H9 (cell line): ENCODE measurements at regions not wholly inside any gene's neighbourhood (a gene's known extent, or its start where the extent isn't known, plus 50 kb on each side); places are given as distances from the start of the nearest gene placed in this dataset.

Experiments used
- DNase-seq: peaks from one replicate; pipeline ENCODE4 v3.0.0-alpha.2; 2017
- H2AFZ ChIP-seq: one replicate; pipeline ENCODE4 v1.6.1; 2013; ENCODE audit warnings: mild to moderate bottlenecking, low read length, control low read depth, moderate library complexity
- H2AK5ac ChIP-seq: 2 replicates; pipeline ENCODE4 v1.6.1; 2013; ENCODE audit warnings: low read length, control low read depth, mixed read lengths; ENCODE audit not compliant: insufficient read length
- H2BK120ac ChIP-seq: one replicate; pipeline ENCODE4 v1.6.1; 2013; ENCODE audit warnings: low read depth, mild to moderate bottlenecking, low read length, control low read depth, inconsistent platforms; ENCODE audit not compliant: poor library complexity, severe bottlenecking
- H2BK12ac ChIP-seq: 2 replicates; pipeline ENCODE4 v1.6.1; 2013; ENCODE audit warnings: low read length, control low read depth, mixed read lengths, low read depth; ENCODE audit not compliant: insufficient read length
- H2BK15ac ChIP-seq: 2 replicates; pipeline ENCODE4 v1.6.1; 2013; ENCODE audit warnings: low read depth, low read length, control low read depth
- H2BK20ac ChIP-seq: one replicate; pipeline ENCODE4 v1.6.1; 2013; ENCODE audit warnings: low read depth, mild to moderate bottlenecking, low read length, control low read depth, inconsistent platforms; ENCODE audit not compliant: poor library complexity, severe bottlenecking
- H2BK5ac ChIP-seq: 2 replicates; pipeline ENCODE4 v1.6.1; 2013; ENCODE audit warnings: low read length, control low read depth, mixed read lengths; ENCODE audit not compliant: insufficient read length
- H3K14ac ChIP-seq: 2 replicates; pipeline ENCODE4 v1.6.1; 2013; ENCODE audit warnings: low read length, control low read depth; ENCODE audit not compliant: insufficient read depth
- H3K18ac ChIP-seq: 2 replicates; pipeline ENCODE4 v1.6.1; 2013; ENCODE audit warnings: low read depth, mild to moderate bottlenecking, mixed read lengths, low read length, control low read depth; ENCODE audit not compliant: insufficient read length
- H3K23ac ChIP-seq: 2 replicates; pipeline ENCODE4 v1.6.1; 2013; ENCODE audit warnings: low read length, control low read depth, mixed read lengths, low read depth; ENCODE audit not compliant: insufficient read length
- H3K23me2 ChIP-seq: 2 replicates; pipeline ENCODE4 v1.6.1; 2013; ENCODE audit warnings: low read depth, mild to moderate bottlenecking, mixed read lengths, low read length, control low read depth; ENCODE audit not compliant: insufficient read length, poor library complexity, severe bottlenecking
- H3K27ac ChIP-seq: 2 replicates; pipeline ENCODE4 v1.5.1; 2013; ENCODE audit warnings: low read length, control low read depth, mixed read lengths, low read depth; ENCODE audit not compliant: insufficient read length
- H3K27me3 ChIP-seq: 2 replicates; pipeline ENCODE4 v1.6.1; 2013; ENCODE audit warnings: low read length, control low read depth, inconsistent platforms; ENCODE audit not compliant: insufficient read depth
- H3K4ac ChIP-seq: 2 replicates; pipeline ENCODE4 v1.6.1; 2013; ENCODE audit warnings: low read depth, mild to moderate bottlenecking, control low read depth, inconsistent platforms, low read length, moderate library complexity
- H3K4me1 ChIP-seq: 2 replicates; pipeline ENCODE4 v1.6.1; 2013; ENCODE audit warnings: low read length, control low read depth, inconsistent platforms; ENCODE audit not compliant: insufficient read depth
- H3K4me2 ChIP-seq: 2 replicates; pipeline ENCODE4 v1.6.1; 2013; ENCODE audit warnings: low read length, control low read depth, mixed read lengths; ENCODE audit not compliant: insufficient read length, insufficient read depth
- H3K56ac ChIP-seq: 2 replicates; pipeline ENCODE4 v1.6.1; 2013; ENCODE audit warnings: low read depth, mild to moderate bottlenecking, mixed read lengths, low read length, control low read depth; ENCODE audit not compliant: insufficient read length
- H3K79me1 ChIP-seq: 2 replicates; pipeline ENCODE4 v1.6.1; 2013; ENCODE audit warnings: low read depth, mild to moderate bottlenecking, moderate library complexity, low read length, control low read depth, inconsistent platforms; ENCODE audit not compliant: insufficient read depth, poor library complexity, severe bottlenecking
- H3K79me2 ChIP-seq: 2 replicates; pipeline ENCODE4 v1.6.1; 2013; ENCODE audit warnings: low read length, control low read depth, inconsistent platforms; ENCODE audit not compliant: insufficient read depth
- H3K9ac ChIP-seq: 2 replicates; pipeline ENCODE4 v1.6.1; 2013; ENCODE audit warnings: low read length, control low read depth, mixed read lengths; ENCODE audit not compliant: insufficient read length; ENCODE audit errors: extremely low read depth
- H3K9me3 ChIP-seq: one replicate; pipeline ENCODE4 v1.6.1; 2013; ENCODE audit warnings: low read depth, low read length, inconsistent platforms; ENCODE audit not compliant: control insufficient read depth
- H3T11ph ChIP-seq: one replicate; pipeline ENCODE4 v1.6.1; 2013; ENCODE audit warnings: mild to moderate bottlenecking, low read length, control low read depth, inconsistent platforms
- H4K20me1 ChIP-seq: one replicate; pipeline ENCODE4 v1.6.1; 2013; ENCODE audit not compliant: control insufficient read depth, insufficient read length, insufficient read depth
- H4K5ac ChIP-seq: 2 replicates; pipeline ENCODE4 v1.6.1; 2013; ENCODE audit warnings: low read depth, mild to moderate bottlenecking, mixed read lengths, low read length, control low read depth; ENCODE audit not compliant: insufficient read length
- H4K8ac ChIP-seq: replicated peaks from 2 replicates; pipeline ENCODE4 v1.6.1; 2013; ENCODE audit warnings: low read length, control low read depth, mixed read lengths, low read depth; ENCODE audit not compliant: insufficient read length
- H4K91ac ChIP-seq: 2 replicates; pipeline ENCODE4 v1.6.1; 2013; ENCODE audit warnings: low read depth, mild to moderate bottlenecking, moderate library complexity, mixed read lengths, low read length, control low read depth; ENCODE audit not compliant: insufficient read length
- H3K27ac Mint-ChIP-seq, 3 experiments: 2 replicates in 2 of 3; 3 replicates in 1 of 3; pipeline ENCODE4 v1.8.0; 2020 to 2021; ENCODE audit warnings: mixed read lengths in 3 of 3, mild to moderate bottlenecking in 1 of 3, moderate library complexity in 1 of 3
- H3K27me3 Mint-ChIP-seq: 2 replicates; pipeline ENCODE4 v1.8.0; 2021; ENCODE audit warnings: low read depth, mild to moderate bottlenecking, moderate library complexity, mixed read lengths
- H3K36me3 Mint-ChIP-seq, 3 experiments: 2 replicates in 2 of 3; 3 replicates in 1 of 3; pipeline ENCODE4 v1.8.0; 2020 to 2021; ENCODE audit warnings: low read depth in 3 of 3, mixed read lengths in 3 of 3; ENCODE audit not compliant: insufficient read depth in 1 of 3
- H3K4me1 Mint-ChIP-seq, 2 experiments: 2 replicates each; pipeline ENCODE4 v1.8.0; 2020; ENCODE audit warnings: mixed read lengths in 2 of 2
- H3K4me3 Mint-ChIP-seq, 2 experiments: 2 replicates in 1 of 2; 3 replicates in 1 of 2; pipeline ENCODE4 v1.8.0; 2020 to 2021; ENCODE audit warnings: mild to moderate bottlenecking in 2 of 2, mixed read lengths in 2 of 2, moderate library complexity in 1 of 2
- H3K9me3 Mint-ChIP-seq, 2 experiments: 2 replicates in 1 of 2; 3 replicates in 1 of 2; pipeline ENCODE4 v1.8.0; 2020; ENCODE audit warnings: mild to moderate bottlenecking in 2 of 2, mixed read lengths in 2 of 2, moderate library complexity in 1 of 2
- WGBS: extraction: QIAGEN DNeasy Blood & Tissue Kit; methylation state at CpG from one replicate; pipeline ENCODE4 v1.1.7; 2013; ENCODE audit warnings: missing lambda C conversion rate, low lambda C conversion rate, mixed read lengths; ENCODE audit not compliant: insufficient read length; ENCODE audit errors: extremely low coverage; 5-methylcytosine and 5-hydroxymethylcytosine counted together
- TF ChIP-seq, protein P1 (sequence below): fragments of 200-600 bp; sonication (generic); conservative IDR thresholded peaks from 3 replicates; pipeline ENCODE4 v1.8.0; 2021; ENCODE audit warnings: antibody characterized with exemption, mild to moderate bottlenecking

DNA sequence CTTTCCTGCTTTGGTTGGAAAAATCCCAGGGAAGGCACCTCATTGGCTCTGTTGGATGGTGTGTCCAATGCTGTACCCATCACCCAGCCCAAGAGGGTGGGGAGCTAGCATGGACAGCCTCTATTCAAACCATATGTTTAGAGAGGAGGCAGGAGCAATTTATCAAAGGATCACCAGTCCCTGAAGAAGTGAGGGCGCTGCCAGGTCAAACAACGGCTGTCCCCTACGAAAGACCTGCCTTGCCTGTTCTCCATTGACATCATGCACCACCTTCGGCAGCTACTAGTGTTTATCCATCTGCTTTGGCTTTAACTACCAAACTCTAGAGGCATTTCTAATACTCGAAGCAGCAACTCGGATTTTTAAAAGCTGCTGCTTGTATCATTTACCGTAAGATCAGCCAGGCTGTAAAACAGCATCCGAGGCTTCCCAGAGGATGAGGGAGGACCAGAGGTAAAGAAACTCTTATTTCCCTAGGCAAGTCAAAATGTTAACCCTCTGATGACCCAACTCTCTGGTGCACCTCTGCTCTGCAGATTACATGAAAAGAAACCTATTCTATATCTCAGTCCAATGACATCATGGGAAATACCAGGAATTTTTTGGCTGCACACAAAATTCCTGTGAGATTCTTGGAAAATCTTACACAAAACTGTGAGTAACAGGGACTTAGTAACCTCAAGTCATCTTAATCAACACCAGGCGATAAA is 720.9 kb upstream of the TBX3 start:
- no peak overlapping the region for H3K18ac ChIP-seq
- H3K4me1 ChIP-seq = no peaks in the 10 kb centered on the region
- H3K23ac ChIP-seq = no peak overlapping the region
- no peak overlapping the region for H3K9ac ChIP-seq
- no peak overlapping the region for H3K56ac ChIP-seq
- no peak overlapping the region for H2AFZ ChIP-seq
- no peak overlapping the region for H3K4me3 Mint-ChIP-seq
- WGBS = no CpG with 5 or more reads among the region's 9 CpGs
- no peak for DNase-seq
- no peak overlapping the region for H2BK20ac ChIP-seq
- H3K79me2 ChIP-seq = no peaks in the 10 kb centered on the region
- H4K8ac ChIP-seq = no peak overlapping the region
- TF ChIP-seq, protein P1, sequence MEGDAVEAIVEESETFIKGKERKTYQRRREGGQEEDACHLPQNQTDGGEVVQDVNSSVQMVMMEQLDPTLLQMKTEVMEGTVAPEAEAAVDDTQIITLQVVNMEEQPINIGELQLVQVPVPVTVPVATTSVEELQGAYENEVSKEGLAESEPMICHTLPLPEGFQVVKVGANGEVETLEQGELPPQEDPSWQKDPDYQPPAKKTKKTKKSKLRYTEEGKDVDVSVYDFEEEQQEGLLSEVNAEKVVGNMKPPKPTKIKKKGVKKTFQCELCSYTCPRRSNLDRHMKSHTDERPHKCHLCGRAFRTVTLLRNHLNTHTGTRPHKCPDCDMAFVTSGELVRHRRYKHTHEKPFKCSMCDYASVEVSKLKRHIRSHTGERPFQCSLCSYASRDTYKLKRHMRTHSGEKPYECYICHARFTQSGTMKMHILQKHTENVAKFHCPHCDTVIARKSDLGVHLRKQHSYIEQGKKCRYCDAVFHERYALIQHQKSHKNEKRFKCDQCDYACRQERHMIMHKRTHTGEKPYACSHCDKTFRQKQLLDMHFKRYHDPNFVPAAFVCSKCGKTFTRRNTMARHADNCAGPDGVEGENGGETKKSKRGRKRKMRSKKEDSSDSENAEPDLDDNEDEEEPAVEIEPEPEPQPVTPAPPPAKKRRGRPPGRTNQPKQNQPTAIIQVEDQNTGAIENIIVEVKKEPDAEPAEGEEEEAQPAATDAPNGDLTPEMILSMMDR = no peak
- no peaks in the 10 kb centered on the region for H3K9me3 ChIP-seq
- no peak overlapping the region for H2AK5ac ChIP-seq
- H3K79me1 ChIP-seq = no peaks in the 10 kb centered on the region
- H3K36me3 Mint-ChIP-seq = no peaks in the 10 kb centered on the region
- no peaks in the 10 kb centered on the region for H4K20me1 ChIP-seq
- no peak overlapping the region for H3K27ac ChIP-seq
- H3K4me1 Mint-ChIP-seq = peaks cover 7 to 8% of the 10 kb centered on the region in 2 experiments
- H3K27ac Mint-ChIP-seq = no peak overlapping the region
- H4K5ac ChIP-seq = no peak overlapping the region
- no peak overlapping the region for H3K4me2 ChIP-seq
- H3K23me2 ChIP-seq = no peaks in the 10 kb centered on the region
- no peak overlapping the region for H2BK12ac ChIP-seq
- peaks cover 4% of the 10 kb centered on the region for H3K27me3 Mint-ChIP-seq
- H2BK15ac ChIP-seq = no peak overlapping the region
- no peaks in the 10 kb centered on the region; the same call in 1 of the 2 replicates for H3K27me3 ChIP-seq
- no peak overlapping the region for H2BK120ac ChIP-seq
- no peaks in the 10 kb centered on the region for H3K9me3 Mint-ChIP-seq
- no peak overlapping the region for H3T11ph ChIP-seq
- H4K91ac ChIP-seq = no peak overlapping the region
- no peak overlapping the region for H2BK5ac ChIP-seq
- no peak overlapping the region for H3K4ac ChIP-seq
- no peak overlapping the region for H3K14ac ChIP-seq
